Loucy (cell line): ENCODE measurements at regions not wholly inside any gene's neighbourhood (a gene's known extent, or its start where the extent isn't known, plus 50 kb on each side); places are given as distances from the start of the nearest gene placed in this dataset.

Experiments
- CTCF ChIP-seq: fragments of 200-600 bp; sonication (generic); conservative IDR thresholded peaks from 2 replicates; pipeline ENCODE4 v1.5.1; 2014; ENCODE audit warnings: mild to moderate bottlenecking, antibody characterized with exemption, low read length
- EZH2phosphoT487 ChIP-seq: fragments of 200-600 bp; IDR thresholded peaks from 2 replicates; pipeline ENCODE4 v1.6.1; 2018; ENCODE audit warnings: antibody characterized with exemption, mild to moderate bottlenecking, moderate library complexity, borderline replicate concordance

DNA sequence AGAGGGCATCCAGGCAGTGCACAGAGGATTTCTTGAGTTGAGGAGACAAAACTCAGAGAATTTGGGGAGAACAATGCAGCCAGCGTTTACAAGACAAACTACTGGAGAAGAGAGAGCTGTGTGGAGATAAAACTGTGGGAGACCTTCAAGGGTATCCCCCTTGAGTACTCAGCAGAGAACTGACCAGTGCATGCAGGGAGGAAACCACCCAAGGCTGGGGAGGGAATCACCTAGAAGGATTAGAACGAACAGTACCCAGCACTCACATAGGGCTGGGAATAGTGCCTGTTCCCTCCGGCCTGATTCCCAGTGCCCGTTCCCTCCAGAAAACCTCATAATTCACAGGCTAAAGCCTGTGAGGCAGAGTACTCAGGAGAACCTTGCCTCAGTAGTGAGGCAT is 61.9 kb upstream of the YPEL5 start:
- TF ChIP-seq CTCF (no peak), EZH2phosphoT487 (no peak)
